Hepatocyte (in vitro differentiated cells): ENCODE measurements at regions not wholly inside any gene's neighbourhood (a gene's known extent, or its start where the extent isn't known, plus 50 kb on each side); places are given as distances from the start of the nearest gene placed in this dataset.

Source experiments
- EZH2 ChIP-seq: fragments of 200-600 bp; sonication (generic); IDR thresholded peaks from 2 replicates; pipeline ENCODE4 v1.6.1; 2016; ENCODE audit warnings: antibody characterized with exemption, mild to moderate bottlenecking, borderline replicate concordance
- EZH2phosphoT487 ChIP-seq: fragments of 200-600 bp; sonication (generic); IDR thresholded peaks from one replicate; pipeline ENCODE4 v1.6.1; 2018; ENCODE audit warnings: antibody characterized with exemption, mild to moderate bottlenecking, low read depth, moderate library complexity; ENCODE audit not compliant: unreplicated experiment, severe bottlenecking
- TF ChIP-seq, protein P1 (sequence below): fragments of 200-600 bp; sonication (generic); IDR thresholded peaks from 2 replicates; pipeline ENCODE4 v1.5.1; 2016; ENCODE audit warnings: antibody characterized with exemption, mild to moderate bottlenecking; ENCODE audit not compliant: poor library complexity

- TF ChIP-seq, protein P1, sequence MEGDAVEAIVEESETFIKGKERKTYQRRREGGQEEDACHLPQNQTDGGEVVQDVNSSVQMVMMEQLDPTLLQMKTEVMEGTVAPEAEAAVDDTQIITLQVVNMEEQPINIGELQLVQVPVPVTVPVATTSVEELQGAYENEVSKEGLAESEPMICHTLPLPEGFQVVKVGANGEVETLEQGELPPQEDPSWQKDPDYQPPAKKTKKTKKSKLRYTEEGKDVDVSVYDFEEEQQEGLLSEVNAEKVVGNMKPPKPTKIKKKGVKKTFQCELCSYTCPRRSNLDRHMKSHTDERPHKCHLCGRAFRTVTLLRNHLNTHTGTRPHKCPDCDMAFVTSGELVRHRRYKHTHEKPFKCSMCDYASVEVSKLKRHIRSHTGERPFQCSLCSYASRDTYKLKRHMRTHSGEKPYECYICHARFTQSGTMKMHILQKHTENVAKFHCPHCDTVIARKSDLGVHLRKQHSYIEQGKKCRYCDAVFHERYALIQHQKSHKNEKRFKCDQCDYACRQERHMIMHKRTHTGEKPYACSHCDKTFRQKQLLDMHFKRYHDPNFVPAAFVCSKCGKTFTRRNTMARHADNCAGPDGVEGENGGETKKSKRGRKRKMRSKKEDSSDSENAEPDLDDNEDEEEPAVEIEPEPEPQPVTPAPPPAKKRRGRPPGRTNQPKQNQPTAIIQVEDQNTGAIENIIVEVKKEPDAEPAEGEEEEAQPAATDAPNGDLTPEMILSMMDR = no peak
- TF ChIP-seq EZH2 (no peak), EZH2phosphoT487 (no peak)
These were observed 428.7 kb downstream of the RERGL start for GRCh38 chr12:17661250-17661649.
